Activated CD4-positive, alpha-beta T cell treated with anti-CD3 and anti-CD28 coated beads, Interleukin-2, Interleukin-6, amounts not matched to agents 100 ng/mL and 50 ng/mL, durations not matched to agents 16 hours and 8 hours (primary cell): ENCODE measurements at regions not wholly inside any gene's neighbourhood (a gene's known extent, or its start where the extent isn't known, plus 50 kb on each side); places are given as distances from the start of the nearest gene placed in this dataset.
A peak's percentile ranks its signal among the peaks of the same experiment; 100 is the strongest.

ENCODE experiments used
- DNase-seq: peaks from one replicate; pipeline ENCODE4 v3.0.0-alpha.2; 2020

DNA sequence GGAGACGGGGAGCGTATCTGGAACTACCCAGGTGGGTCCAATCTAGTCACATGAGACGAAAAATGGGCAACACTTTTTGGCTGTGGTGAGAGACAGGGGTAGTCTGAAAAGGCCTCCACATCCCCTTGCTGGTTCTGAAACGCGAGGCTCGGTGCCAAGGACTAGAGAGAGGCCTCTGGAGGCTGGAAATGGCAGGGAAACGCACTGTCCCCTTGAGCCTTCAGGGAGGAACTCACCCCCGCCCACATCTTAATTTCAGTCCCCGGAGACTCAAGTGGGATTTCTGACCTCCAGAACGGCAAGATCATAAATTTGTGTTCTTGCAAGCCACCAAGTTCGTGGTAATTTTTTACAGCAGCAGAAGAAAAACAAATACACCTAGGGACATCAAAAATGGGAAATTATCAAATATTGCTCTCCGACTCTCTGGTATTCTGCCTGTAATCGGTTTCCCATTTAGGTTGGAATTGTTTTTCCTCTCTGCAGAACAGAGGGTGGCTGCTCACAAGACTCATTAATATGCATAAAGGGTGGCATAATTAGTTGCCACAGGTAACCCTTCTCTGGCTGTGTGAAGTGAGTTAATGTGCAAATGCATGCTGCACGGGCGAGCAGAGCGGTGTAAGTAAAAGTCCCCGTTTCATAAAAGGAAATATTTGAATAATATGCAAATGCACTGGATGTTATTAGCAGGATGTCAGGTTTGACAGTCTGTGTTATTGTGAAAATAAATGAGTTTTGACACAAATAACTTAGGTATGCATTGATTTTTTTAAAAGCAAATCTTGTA lies 185.7 kb downstream of the ARRDC4 start:
- no peak for DNase-seq

DNA sequence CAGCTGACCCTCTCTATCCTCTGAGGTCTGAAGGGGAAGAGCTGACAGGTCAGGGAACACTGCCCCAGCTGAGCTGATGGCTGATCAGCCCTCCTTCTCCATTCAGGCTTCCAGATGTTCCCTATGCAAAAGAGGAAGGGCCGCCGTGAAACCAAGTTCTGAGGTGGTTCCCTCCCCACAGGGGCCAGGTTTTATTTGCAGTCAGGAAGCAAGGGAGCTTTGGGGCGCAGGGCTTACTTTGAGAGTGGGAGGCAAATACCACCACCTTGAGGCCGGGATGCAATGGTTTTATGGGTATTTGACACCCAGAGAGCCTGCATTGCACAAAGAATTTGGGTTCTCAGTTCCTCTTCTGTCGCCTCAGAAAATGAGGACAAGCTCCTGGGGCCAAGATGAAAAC lies 186.9 kb downstream of the ARRDC4 start:
- no peak for DNase-seq

DNA sequence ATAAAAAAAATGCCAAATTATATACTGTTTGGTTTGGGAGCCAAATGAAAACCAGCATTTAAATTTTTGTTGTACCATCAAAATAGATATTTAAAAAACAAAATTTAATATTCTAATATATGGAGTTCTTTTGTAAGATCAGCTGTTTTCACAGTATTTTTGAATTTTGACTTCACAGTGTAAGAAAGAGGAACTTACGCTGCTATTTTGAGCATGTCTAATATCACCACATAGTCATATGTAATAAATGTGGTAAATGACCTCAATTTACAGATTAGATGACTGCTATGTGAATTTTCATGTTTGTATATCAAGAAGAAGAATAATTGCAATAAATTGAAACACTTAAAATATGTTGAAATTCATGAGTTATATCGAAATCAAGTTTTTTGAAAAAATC lies 189.6 kb downstream of the ARRDC4 start:
- no peak for DNase-seq

DNA sequence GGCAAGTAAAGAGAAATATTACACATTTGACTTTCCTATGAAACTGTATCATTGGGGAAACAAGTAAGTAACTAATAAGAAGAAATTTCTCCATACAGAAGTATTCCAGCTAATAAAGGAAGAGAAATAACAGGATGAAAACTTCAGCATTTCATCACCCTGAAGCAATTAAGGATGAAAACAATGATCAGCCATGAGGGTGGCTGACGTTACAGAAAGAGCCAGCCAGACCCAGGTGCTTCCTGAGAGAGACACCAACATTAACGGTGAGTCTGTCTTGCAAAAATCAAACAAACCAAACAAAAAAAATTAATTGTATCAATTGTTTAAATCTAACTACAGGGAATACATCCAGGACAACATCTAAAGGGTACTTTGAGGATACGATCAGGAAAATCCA lies 190.0 kb downstream of the ARRDC4 start:
- DNase-seq: no peak

DNA sequence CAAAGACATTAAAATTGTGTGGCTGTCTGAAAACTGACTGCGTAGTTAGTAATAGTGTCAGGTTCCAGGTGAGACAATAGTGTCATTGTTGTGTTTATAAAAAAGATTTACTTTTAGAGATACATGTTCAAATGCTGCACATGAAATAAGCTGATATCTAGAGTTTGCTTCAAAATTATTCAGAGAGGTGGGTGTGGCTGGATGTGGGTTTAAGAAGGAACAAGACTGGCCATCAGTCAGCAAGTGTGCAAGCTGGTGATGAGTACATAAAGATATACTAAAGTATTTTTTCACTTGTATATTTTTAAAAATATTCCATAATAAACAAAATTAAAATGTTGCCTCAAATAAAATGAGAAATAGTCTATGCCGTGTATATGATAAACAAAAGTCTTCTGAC lies 190.6 kb downstream of the ARRDC4 start:
- DNase-seq: no peak

DNA sequence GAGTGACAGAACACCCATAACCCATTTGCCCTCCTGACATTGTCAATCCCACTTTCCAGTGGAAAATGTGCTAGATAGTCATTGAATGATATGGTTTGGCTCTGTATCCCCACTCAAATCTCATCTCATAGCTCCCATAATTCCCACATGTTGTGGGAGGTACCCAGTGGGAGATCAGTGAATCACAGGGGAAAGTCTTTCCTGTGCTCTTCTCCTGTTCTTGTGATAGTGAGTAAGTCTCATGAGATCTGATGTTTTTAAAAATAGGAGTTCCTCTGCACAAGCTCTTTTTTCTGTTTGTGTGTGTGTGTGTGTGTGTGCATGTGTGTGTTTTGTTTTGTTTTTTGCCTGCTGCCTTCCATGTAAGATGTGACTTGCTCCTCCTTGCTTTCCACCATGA lies 191.7 kb downstream of the ARRDC4 start:
- no peak for DNase-seq

DNA sequence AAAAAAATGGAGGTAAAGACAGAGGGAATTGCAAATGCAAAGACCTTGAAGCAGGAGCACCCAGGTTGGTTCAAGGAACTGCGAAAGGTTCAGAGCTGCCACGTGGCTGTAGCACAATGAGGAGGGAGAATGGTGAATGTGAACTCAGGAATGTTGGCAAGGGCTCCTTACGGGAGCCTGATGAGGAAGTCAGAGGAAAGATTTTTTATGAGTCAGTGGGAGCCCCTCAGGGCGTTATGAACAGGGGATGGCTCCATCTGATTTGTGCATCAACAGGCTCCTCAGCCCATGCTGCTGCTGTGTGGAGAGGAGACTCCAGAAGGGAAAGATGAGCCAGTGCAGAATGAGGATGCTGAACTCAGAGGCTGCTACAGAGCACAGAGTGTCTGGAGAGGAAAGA lies 194.4 kb downstream of the ARRDC4 start:
- DNase-seq: no peak

DNA sequence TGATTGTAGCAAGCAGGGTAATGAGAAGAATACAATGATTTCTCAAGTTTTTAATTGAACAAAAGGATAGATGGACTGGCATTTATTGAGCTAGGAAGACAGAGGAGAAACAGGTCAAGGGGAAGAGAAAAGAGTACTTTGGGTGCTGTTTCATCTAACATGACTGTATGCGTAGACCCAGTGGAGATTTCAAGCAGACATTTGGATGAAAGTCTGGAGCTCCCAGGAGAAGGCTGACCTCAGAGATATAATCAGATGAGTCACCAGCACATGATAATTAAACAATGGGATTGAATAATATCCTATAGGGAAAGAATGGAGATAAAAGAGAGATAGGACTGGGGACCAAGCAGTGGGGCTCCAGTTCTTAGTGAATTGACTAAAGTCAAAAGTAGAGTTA lies 194.9 kb downstream of the ARRDC4 start:
- DNase-seq: no peak

DNA sequence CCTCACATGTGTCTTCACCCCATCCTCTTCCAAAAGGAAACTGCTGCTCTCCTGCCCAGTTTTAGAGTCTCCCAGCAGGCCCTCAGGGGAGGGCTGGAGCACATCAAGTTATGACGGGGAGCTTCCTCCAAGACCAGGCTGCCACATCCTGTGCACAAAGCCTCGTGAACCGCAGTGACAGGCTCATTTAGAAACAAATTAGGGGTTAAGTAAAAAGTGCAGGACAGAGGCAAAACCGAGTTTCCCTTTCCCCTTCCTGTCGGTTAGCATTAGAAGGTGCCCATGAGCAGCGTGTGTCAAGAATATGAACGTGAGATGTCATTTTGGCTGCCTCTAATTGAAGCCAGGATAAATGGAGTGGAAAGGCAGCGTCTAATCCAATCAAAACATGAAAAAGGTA lies 199.7 kb downstream of the ARRDC4 start:
- DNase-seq: peak; percentile 70

DNA sequence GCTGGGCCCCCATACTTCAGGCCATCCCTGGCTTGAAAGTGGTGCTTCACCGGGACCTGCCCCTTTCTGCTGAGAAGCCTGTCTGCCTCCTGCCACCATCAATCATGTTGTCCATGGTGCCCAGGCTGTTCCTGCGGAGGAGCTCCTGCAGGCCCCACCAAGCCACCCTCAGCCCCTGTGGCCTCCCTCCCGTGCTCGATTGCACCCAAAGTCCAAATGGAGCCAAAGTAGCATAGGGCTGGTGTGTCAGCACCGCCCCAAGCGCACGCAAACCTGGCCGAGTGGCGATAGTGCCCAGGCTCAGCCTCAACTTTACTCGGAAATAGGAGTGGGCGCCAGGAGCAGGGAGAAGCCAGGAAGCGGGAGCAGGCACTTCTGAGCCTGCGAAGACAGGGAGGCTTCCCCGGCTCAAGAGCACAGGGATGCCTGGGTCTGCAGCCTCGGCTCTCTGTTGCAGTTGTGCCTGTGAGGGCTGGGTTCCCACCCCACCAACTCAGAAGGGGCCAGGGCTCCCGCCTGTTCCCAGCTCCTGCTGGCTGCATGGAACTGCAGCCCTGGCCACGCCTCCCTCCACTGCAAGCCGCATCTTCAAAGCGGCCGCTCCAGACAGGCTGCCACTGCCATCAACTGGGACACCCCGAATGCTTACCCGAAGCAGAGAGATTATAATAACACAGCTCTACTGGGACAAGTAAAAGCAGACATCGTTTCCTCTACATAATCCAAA lies 203.0 kb downstream of the ARRDC4 start:
- DNase-seq: no peak

DNA sequence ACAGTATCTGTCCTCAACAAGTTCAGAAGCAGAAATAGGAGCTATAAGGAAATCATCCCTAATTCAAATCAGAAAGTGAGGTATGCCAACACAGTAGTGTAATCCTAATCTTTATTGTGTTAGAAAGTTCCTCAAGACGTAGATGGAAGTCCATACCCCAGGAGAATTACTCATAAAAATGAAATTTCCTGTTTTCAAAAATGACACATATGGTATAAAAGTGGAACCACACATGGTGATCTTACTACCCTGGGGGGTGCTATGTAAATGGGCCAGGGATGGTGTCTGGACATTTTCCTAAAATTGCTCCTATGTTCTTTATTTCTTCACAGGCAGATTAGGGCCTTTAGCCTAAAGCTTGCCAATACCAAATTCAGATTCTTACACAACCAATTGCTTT lies 204.1 kb downstream of the ARRDC4 start:
- no peak for DNase-seq

DNA sequence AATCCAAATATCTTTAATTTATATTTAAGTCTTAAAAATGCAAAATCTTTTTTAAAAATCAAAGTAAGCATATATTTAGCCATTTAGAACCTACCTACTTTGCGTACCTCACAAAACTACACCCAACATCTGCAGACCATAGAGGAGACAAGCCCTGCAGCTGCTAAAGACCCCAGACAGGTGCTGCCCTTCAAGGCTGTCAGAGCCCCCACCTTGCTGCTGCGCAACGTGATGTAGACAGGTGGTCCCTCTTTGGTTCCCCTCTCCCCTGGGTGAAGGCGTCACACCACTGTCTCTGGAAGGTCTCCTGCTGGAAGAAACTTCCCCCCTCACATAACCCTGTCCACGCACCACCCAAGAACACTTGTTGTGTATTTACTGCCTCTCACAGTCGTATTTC lies 204.5 kb downstream of the ARRDC4 start:
- no peak for DNase-seq

DNA sequence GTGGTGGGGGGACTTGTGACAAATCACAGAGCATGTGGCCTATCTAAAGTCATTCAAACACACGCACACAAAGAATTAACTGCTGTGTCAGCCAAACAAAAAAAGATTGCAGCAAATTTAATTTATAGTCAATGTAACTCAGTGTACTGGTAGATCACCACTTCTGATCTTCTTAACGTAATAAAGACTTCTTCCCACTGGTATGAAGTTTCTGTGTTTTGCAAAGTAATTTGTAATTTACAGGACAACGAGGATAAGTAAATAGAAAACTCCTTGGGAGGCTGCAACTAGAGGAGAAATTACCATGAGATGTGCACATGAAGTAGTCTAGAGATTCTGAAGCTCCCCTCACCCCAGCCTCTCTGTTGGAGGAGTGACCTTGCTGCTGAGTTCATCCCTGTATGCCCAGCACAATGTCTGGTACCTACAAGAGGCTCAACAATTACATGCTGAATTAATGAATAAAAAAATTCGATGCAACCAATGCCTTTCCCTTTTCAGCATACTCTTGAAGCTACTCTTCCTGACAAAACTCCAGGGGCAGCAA lies 207.3 kb downstream of the ARRDC4 start:
- DNase-seq: no peak

DNA sequence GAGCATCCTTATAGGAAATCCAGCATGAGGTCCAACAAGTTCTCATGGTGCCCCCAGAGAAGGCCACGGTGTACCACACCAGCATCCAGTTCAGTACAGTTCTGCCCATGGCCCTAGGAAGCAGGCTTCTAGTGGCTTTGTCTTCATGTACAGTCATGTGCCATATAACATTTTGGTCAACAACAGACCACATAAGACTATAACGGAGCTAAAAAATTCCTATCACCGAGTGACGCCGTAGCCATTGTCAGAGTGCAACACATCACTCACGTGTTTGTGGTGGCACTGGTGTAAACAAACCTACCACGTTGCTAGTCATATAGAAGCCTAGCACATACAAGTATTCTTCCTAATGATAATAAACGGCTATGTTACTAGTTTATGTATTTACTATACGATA lies 209.0 kb downstream of the ARRDC4 start:
- no peak for DNase-seq

DNA sequence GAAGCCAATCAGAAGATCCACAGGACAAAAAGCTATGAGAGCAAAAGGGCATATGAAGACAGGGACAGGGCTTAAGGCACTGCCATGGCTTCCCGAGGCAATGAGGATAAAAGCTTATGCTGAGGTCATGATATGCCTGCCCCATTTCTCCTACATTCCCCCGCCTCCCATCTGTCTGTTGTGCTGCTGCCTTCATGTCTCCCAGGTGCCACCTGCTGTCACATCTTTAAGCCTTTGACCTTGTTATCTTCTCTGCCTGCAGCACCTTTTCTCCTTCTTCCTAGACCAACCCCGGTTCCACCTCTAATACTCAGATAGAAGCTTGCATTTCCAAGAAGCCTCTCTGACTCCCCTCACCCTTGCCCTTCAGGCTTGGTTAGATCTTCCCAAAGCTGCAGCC lies 213.8 kb downstream of the ARRDC4 start:
- DNase-seq: no peak

DNA sequence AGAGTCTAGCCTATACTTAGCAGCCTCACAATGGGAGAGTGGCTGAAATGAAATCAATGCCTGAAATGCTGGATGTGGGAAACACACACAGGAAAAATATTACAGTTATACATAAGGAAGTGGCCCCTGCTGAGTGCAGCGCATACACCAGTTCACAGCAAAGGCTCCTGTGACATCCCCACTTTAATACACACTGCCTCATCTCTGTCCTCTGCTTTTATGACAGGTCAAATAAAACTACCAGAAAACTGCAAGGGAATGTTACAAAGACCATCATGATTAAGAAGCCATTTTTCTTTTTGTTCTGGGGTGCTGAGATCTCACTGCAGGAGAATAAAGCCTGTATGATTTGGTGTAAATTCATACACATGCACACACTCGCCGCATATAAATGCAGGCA lies 214.3 kb downstream of the ARRDC4 start:
- no peak for DNase-seq

DNA sequence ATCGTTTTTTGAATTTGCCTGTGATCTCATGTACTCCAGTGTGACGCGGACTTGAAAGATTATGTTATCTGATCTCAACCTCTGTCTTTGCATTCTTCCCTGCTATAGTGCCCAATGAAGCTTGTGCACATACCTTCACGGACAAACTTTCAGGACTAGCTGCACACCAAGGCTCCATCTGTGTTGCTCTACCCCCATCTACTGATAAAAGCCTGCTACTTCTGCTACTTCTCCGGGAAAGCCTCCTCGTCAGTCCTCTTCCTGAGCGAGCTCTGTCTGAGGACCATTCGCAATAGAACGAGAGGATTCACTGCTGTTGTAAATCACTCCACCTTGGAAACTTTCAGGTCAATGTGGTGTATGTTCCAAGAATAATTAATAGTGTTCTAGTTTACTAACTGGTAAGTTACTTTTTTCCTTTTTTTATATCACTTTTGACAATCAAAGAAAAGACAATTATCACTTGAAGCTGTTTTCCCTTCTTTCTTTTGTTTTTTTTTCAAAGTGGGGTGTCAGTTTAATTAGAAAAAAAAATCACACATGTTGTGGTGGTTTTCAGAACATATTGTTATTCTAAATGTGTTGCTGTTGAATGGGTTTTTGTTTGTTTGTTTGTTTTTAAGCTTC lies 217.6 kb downstream of the ARRDC4 start:
- peak; percentile 52 for DNase-seq

DNA sequence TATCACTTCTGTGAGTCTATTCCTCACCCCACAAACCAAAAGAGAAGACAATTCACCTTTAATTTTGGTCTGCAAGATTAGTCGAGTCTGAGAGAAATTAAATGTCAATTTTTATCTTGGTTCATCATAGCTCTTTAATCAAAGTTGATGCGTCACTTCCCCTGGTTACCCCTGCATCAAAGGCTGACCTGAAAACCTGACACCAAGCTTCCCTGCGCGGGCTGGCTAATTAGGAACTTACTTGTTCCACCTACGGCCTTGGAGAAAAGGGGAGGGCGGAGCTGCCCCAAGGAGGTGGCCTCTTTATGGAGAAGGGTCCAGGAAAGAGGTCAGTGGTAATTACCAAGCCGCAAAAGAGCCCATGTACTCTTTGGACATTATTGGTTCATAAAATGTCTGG lies 218.4 kb downstream of the ARRDC4 start:
- DNase-seq: no peak

DNA sequence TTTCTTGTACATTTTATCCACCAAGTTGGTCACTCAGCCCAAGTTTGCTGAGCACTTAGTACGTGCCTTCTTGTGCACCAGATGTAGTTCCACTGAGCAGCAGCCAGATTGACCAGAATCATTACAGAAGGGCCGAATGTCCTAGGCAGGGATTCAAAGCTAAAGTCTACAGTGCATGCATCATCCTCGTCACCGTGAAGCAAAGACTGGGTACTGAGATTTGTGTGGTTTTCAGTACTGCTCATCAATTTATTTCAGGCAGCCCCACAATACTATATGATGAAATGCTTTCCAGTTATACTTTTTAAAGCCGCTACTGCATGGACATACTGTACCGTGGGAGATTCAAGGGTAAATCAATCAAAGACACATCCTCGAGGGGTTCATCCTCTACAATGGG lies 227.0 kb downstream of the ARRDC4 start:
- no peak for DNase-seq

DNA sequence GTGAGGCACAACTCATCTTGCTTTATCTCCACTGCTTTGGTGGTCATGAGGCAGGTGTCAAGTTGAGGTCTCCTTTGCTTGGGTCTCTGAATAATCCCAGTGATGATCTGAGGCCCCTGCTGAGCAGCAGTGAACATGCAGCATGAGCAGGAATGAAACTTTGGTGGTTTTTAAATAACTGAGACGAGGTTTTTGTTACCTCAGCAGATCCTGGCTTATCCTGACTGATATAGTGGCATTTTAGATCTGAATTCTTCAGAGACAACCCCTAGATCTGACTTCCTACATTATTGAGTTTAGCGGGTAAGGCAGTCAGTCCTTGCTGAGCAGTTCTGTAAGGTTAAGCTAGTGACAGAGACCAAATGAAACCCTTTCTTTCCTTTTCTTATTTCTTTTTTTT lies 230.4 kb downstream of the ARRDC4 start:
- no peak for DNase-seq

DNA sequence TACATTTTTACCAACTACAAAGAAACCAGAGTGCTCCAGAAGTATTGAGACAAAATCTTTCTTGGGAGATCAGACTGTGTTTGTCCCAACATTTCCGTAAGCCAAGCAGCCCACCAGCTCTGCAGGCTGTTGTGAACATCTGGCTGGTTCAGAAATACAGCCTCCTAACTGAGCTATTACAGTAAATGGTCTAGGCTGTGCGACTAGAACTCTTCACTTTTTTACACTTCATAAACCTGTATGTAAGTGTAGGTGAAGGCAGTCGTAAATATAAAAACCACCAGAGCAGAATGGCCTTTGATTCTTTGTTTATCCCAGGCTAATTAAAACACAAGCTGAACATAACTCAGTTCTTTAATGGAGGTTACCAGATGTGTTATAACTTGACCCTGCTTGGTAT lies 235.3 kb downstream of the ARRDC4 start:
- no peak for DNase-seq

DNA sequence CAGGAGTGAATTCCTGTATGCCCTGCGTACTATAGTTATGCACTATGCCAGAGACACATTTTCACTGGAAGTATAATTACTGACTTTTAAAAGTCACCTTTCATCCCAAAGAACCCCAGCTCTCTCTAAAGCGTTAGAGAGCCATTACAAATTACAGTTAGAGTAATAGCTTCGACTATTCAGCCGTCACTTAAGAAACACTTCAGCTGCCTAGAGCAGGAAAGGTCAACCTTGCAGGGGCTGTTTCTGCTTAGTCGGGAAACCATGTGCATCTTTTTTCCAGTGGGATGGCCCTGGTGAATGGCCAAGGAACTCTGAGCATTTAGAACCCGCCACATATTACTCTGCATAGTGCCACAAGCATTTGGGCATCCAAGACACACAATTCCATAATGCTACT lies 235.9 kb downstream of the ARRDC4 start:
- DNase-seq: no peak

DNA sequence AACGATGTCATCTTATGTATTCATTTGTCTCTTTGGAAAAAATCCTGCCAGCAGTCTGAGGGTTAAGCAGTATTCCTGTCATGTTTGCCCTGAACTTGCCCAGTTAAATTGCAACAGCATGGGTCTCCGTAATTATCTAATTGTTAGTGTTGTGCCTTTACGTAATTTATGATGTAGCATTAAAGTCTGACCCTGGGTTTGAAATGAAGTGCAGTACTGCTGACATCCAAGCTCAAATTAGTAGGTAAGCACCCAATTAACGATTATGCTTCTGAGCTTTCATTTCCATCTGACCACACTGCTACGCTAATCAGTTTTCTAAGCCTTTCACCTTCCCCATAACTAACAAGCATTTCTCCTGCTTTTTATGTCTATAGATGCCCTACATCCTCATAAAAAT lies 241.8 kb downstream of the ARRDC4 start:
- no peak for DNase-seq
